DND-41 (cell line): ENCODE measurements at regions not wholly inside any gene's neighbourhood (a gene's known extent, or its start where the extent isn't known, plus 50 kb on each side); places are given as distances from the start of the nearest gene placed in this dataset.

Experiments used
- ATAC-seq: fragments of 200-7000 bp; cut with Tn5 transposase; 3 replicates; pipeline ENCODE4 v1.9.1; 2021; ENCODE audit warnings: low read depth; ENCODE audit not compliant: insufficient read depth
- DNase-seq: peaks from one replicate; pipeline ENCODE4 v3.0.0-alpha.2; 2020
- H2AFZ ChIP-seq: 2 replicates; pipeline ENCODE4 v1.6.0; 2012; ENCODE audit warnings: low read depth, low read length
- H3K27ac ChIP-seq: 2 replicates; pipeline ENCODE4 v1.5.1; 2012; ENCODE audit warnings: low read length, inconsistent platforms
- H3K27me3 ChIP-seq: fragments of 200-600 bp; sonication (generic); 2 replicates; pipeline ENCODE4 v1.6.0; 2012; ENCODE audit warnings: low read length, mild to moderate bottlenecking, inconsistent platforms; ENCODE audit not compliant: insufficient read depth, poor library complexity
- H3K36me3 ChIP-seq: 2 replicates; pipeline ENCODE4 v1.5.1; 2012; ENCODE audit warnings: low read length, inconsistent platforms; ENCODE audit not compliant: insufficient read depth
- H3K4me1 ChIP-seq: 2 replicates; pipeline ENCODE4 v1.5.1; 2012; ENCODE audit warnings: mild to moderate bottlenecking, low read length; ENCODE audit not compliant: insufficient read depth
- H3K4me2 ChIP-seq: 2 replicates; pipeline ENCODE4 v1.6.0; 2012; ENCODE audit warnings: mild to moderate bottlenecking, moderate library complexity, low read length, inconsistent platforms; ENCODE audit not compliant: insufficient read depth
- H3K4me3 ChIP-seq, 2 experiments: fragments of 200-600 bp in 1 of 2; shearing (Covaris generic) in 1 of 2; 2 replicates each; pipeline ENCODE4 v1.5.1; 2012 to 2016; ENCODE audit warnings: inconsistent platforms in 2 of 2, low read length in 2 of 2, mild to moderate bottlenecking in 2 of 2, low read depth in 1 of 2, moderate library complexity in 1 of 2
- H3K79me2 ChIP-seq: 2 replicates; pipeline ENCODE4 v1.6.0; 2012; ENCODE audit warnings: low read length, inconsistent platforms; ENCODE audit not compliant: insufficient read depth
- H3K9ac ChIP-seq: 2 replicates; pipeline ENCODE4 v1.6.0; 2012; ENCODE audit warnings: low read depth, mild to moderate bottlenecking, inconsistent platforms, low read length, moderate library complexity
- H3K9me3 ChIP-seq: 2 replicates; pipeline ENCODE4 v1.5.1; 2012; ENCODE audit warnings: low read length, moderate library complexity, mild to moderate bottlenecking, inconsistent platforms; ENCODE audit not compliant: insufficient read depth, severe bottlenecking
- H4K20me1 ChIP-seq: 2 replicates; pipeline ENCODE4 v1.6.0; 2012; ENCODE audit warnings: low read length; ENCODE audit not compliant: insufficient read depth
- CTCF ChIP-seq: IDR thresholded peaks from 2 replicates; pipeline ENCODE4 v1.5.1; 2012; ENCODE audit warnings: borderline replicate concordance, low read length, moderate library complexity, mild to moderate bottlenecking; ENCODE audit not compliant: poor library complexity, severe bottlenecking; ENCODE audit errors: extremely low read depth
- EZH2 ChIP-seq: IDR thresholded peaks from 3 replicates; pipeline ENCODE4 v1.6.1; 2012; ENCODE audit warnings: borderline replicate concordance, low read depth, mild to moderate bottlenecking, moderate library complexity, low read length, inconsistent platforms; ENCODE audit not compliant: severe bottlenecking

GRCh38 chr4:32249040-32249439 lies 1528.9 kb downstream of the PCDH7 start:
- H3K9me3 ChIP-seq: no peaks in the 10 kb centered on the region
- H3K4me3 ChIP-seq: no peak overlapping the region
- no peak overlapping the region for H3K9ac ChIP-seq
- TF ChIP-seq CTCF (no peak), EZH2 (no peak)
- no peaks in the 10 kb centered on the region for H4K20me1 ChIP-seq
- no peak overlapping the region for H3K4me2 ChIP-seq
- no peaks in the 10 kb centered on the region for H3K27me3 ChIP-seq
- ATAC-seq (no peak), DNase-seq (no peak)
- no peaks in the 10 kb centered on the region for H3K4me1 ChIP-seq
- H2AFZ ChIP-seq: no peak overlapping the region
- no peak overlapping the region for H3K27ac ChIP-seq
- no peaks in the 10 kb centered on the region for H3K36me3 ChIP-seq
- no peaks in the 10 kb centered on the region for H3K79me2 ChIP-seq

GRCh38 chr4:32251126-32251525 lies 1531.0 kb downstream of the PCDH7 start:
- Histone ChIP-seq H3K4me3 (no peak overlapping the region), H3K9me3 (no peaks in the 10 kb centered on the region), H3K4me2 (no peak overlapping the region), H3K9ac (no peak overlapping the region), H3K27ac (no peak overlapping the region), H2AFZ (no peak overlapping the region), H4K20me1 (no peaks in the 10 kb centered on the region), H3K4me1 (no peaks in the 10 kb centered on the region), H3K36me3 (no peaks in the 10 kb centered on the region), H3K79me2 (no peaks in the 10 kb centered on the region), H3K27me3 (no peaks in the 10 kb centered on the region)
- no peak for DNase-seq
- TF ChIP-seq EZH2 (no peak), CTCF (no peak)
- no peak for ATAC-seq

GRCh38 chr4:32251926-32252325 lies 1531.8 kb downstream of the PCDH7 start:
- Histone ChIP-seq H3K79me2 (no peaks in the 10 kb centered on the region), H3K4me2 (no peak overlapping the region), H3K4me3 (no peak overlapping the region), H3K4me1 (no peaks in the 10 kb centered on the region), H2AFZ (no peak overlapping the region), H3K36me3 (no peaks in the 10 kb centered on the region), H3K27ac (no peak overlapping the region), H3K9me3 (no peaks in the 10 kb centered on the region), H3K9ac (no peak overlapping the region), H3K27me3 (no peaks in the 10 kb centered on the region), H4K20me1 (no peaks in the 10 kb centered on the region)
- DNase-seq: no peak
- ATAC-seq: no peak
- TF ChIP-seq CTCF (no peak), EZH2 (no peak)

- Histone ChIP-seq H3K4me3 (no peak overlapping the region), H3K4me2 (no peak overlapping the region), H2AFZ (no peak overlapping the region), H3K4me1 (no peaks in the 10 kb centered on the region), H3K9me3 (no peaks in the 10 kb centered on the region), H3K27ac (no peak overlapping the region), H4K20me1 (no peaks in the 10 kb centered on the region), H3K27me3 (no peaks in the 10 kb centered on the region), H3K9ac (no peak overlapping the region), H3K36me3 (no peaks in the 10 kb centered on the region), H3K79me2 (no peaks in the 10 kb centered on the region)
- no peak for TF ChIP-seq CTCF
- DNase-seq (no peak), ATAC-seq (no peak)
These were observed 1534.0 kb downstream of the PCDH7 start for GRCh38 chr4:32254216-32254615.
